NCI-H82 (cell line): ENCODE measurements at regions not wholly inside any gene's neighbourhood (a gene's known extent, or its start where the extent isn't known, plus 50 kb on each side); places are given as distances from the start of the nearest gene placed in this dataset.
"Not testable (repeated sequence)": the region's sequence is repeated elsewhere in the genome, so short reads cannot be mapped to it uniquely, and the experiment has no call there.

ENCODE experiments used
- DNase-seq: peaks from one replicate; lab custom pipeline; 2025; lab: John Stamatoyannopoulos, UW

- DNase-seq: peak; percentile 38
Observed at GRCh38 chr20:29881107-29881506, 1376.4 kb upstream of the DEFB115 start.

GRCh38 chr20:29883514-29884219 lies 1373.8 kb upstream of the DEFB115 start:
- DNase-seq: peak; percentile 83

DNA sequence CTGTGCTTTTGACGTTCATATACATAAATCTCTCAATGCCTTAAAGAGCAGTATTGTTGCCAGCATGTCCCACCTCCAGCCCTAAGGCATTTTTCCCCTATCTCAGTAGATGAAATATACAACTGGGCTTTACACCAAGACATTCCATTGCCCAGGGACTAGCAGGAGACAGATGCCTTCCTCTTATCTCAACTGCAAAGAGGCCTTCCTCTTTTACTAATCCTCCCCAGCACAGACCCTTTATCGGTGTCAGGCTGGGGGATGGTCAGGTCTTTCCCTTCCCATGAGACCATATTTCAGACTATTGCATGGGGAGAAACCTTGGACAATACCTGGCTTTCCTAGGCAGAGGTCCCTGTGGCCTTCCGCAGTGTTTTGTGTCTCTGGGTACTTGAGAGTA lies 1373.1 kb upstream of the DEFB115 start:
- DNase-seq: peak; percentile 99

DNA sequence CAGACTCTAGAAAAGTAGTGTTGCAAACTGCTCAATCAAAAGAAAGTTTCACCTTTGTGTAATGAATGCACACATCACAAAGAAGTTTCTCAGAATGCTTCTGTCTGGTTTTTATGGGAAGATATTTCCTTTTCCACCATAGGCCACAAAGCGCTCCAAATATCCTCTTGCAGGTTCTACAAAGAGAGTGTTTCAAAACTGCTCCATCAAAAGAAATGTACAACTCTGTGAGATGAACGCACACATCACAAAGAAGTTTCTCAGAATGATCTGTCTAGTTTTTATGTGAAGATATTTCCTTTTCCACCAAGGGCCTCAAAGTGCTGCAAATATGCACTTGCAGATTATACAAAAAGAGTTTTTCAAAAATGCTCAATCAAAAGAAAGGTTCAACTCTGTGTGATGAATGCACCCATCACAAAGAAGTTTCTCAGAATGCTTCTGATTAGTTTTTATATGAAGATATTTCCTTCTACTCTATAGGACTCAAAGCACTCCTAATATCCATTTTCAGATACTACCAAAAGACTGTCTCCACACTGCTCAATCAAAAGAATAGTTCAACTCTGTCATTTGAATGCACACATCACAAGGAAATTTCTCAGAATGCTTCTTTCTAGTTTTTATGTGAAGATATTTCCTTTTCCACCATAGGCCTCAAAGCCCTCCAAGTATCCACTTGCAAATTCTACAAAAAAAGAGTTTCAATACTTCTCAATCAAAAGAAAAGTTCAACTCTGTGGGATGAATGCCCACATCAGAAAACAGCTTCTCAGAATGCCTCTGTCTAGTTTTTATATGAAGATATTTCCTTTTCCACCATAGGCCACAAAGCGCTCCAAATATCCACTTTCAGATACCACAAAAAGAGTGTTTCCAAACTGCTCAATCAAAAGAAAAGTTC lies 1371.9 kb upstream of the DEFB115 start:
- DNase-seq: not testable (repeated sequence)

GRCh38 chr20:29891555-29891954 lies 1365.9 kb upstream of the DEFB115 start:
- DNase-seq: not testable (repeated sequence)
